GM21526 (cell line): ENCODE measurements at regions not wholly inside any gene's neighbourhood (a gene's known extent, or its start where the extent isn't known, plus 50 kb on each side); places are given as distances from the start of the nearest gene placed in this dataset.
"Not testable (repeated sequence)": the region's sequence is repeated elsewhere in the genome, so short reads cannot be mapped to it uniquely, and the experiment has no call there.

ENCODE experiments used
- ATAC-seq: cut with Tn5 transposase; IDR thresholded peaks from one replicate; pipeline ENCODE4 v1.9.1; 2021; ENCODE audit warnings: moderate library complexity; ENCODE audit not compliant: unreplicated experiment, low FRiP score

- no peak for ATAC-seq
These were observed 321.5 kb upstream of the CADM2 start for GRCh38 chr3:84637272-84637671.

- no peak for ATAC-seq
These were observed 292.3 kb upstream of the CADM2 start for GRCh38 chr3:84666468-84666867.

GRCh38 chr3:84679211-84679610, 279.6 kb upstream of the CADM2 start:
- ATAC-seq, result no peak

- ATAC-seq, result no peak
These were observed 278.1 kb upstream of the CADM2 start for GRCh38 chr3:84680700-84681099.

GRCh38 chr3:84683493-84683892, 275.3 kb upstream of the CADM2 start:
- no peak for ATAC-seq

- ATAC-seq, result no peak
These were observed 273.3 kb upstream of the CADM2 start for GRCh38 chr3:84685467-84685866.

GRCh38 chr3:84692261-84692660, 266.5 kb upstream of the CADM2 start:
- no peak for ATAC-seq

GRCh38 chr3:84710288-84710687, 248.5 kb upstream of the CADM2 start:
- not testable (repeated sequence) for ATAC-seq

GRCh38 chr3:84717894-84718293, 240.9 kb upstream of the CADM2 start:
- no peak for ATAC-seq

GRCh38 chr3:84724877-84725276, 233.9 kb upstream of the CADM2 start:
- ATAC-seq, result no peak

- ATAC-seq, result no peak
These were observed 231.2 kb upstream of the CADM2 start for GRCh38 chr3:84727616-84728015.

- ATAC-seq, result not testable (repeated sequence)
These were observed 224.1 kb upstream of the CADM2 start for GRCh38 chr3:84734731-84735130.

GRCh38 chr3:84738086-84738485, 220.7 kb upstream of the CADM2 start:
- no peak for ATAC-seq

- ATAC-seq, result no peak
These were observed 215.8 kb upstream of the CADM2 start for GRCh38 chr3:84742915-84743425.

- ATAC-seq, result no peak
These were observed 214.7 kb upstream of the CADM2 start for GRCh38 chr3:84744130-84744529.

GRCh38 chr3:84755860-84756259, 202.9 kb upstream of the CADM2 start:
- ATAC-seq, result no peak

GRCh38 chr3:84759361-84759760, 199.4 kb upstream of the CADM2 start:
- no peak for ATAC-seq

- ATAC-seq, result no peak
These were observed 185.9 kb upstream of the CADM2 start for GRCh38 chr3:84772841-84773240.

- no peak for ATAC-seq
These were observed 175.5 kb upstream of the CADM2 start for GRCh38 chr3:84783281-84783680.

- no peak for ATAC-seq
These were observed 168.8 kb upstream of the CADM2 start for GRCh38 chr3:84789961-84790360.

GRCh38 chr3:84806958-84807357, 151.8 kb upstream of the CADM2 start:
- ATAC-seq, result no peak

GRCh38 chr3:84820126-84820525, 138.7 kb upstream of the CADM2 start:
- ATAC-seq, result no peak

- ATAC-seq, result no peak
These were observed 137.9 kb upstream of the CADM2 start for GRCh38 chr3:84820906-84821305.
